ENCODE measurements at regions not wholly inside any gene's neighbourhood (a gene's known extent, or its start where the extent isn't known, plus 50 kb on each side); places are given as distances from the start of the nearest gene placed in this dataset.

DNA sequence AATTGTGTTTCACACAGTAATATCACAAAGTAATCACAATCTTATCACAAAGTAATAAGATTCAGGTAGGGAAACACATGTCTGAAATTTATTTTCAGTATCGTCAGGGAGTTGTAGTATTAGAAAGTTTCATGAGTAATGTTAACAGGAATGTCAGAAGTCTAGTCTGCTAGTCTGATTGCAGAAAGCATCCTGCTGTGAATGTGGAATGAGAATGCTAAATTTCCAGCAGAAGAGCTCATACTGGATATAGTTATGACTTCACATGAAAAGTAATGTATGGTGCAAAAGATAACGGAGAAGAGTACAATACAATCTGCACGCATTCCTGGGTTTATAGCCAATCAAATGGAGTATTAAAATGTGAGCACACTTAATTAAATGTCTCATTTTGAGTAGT is 494.7 kb upstream of the SETBP1 start:
- no peak overlapping the region for H3K4me3 Mint-ChIP-seq
- H3K36me3 Mint-ChIP-seq (ENCODE audit: low read depth) = no peaks in the 10 kb centered on the region
- H3K4me1 Mint-ChIP-seq = no peaks in the 10 kb centered on the region
- no peak overlapping the region for H3K27ac Mint-ChIP-seq
- peaks cover 3% of the 10 kb centered on the region for H3K9me3 ChIP-seq (ENCODE audit: control insufficient read depth, low read length, poor library complexity, severe bottlenecking)
- no peak for DNase-seq
- ATAC-seq = no peak
- H3K27me3 Mint-ChIP-seq = no peaks in the 10 kb centered on the region

DNA sequence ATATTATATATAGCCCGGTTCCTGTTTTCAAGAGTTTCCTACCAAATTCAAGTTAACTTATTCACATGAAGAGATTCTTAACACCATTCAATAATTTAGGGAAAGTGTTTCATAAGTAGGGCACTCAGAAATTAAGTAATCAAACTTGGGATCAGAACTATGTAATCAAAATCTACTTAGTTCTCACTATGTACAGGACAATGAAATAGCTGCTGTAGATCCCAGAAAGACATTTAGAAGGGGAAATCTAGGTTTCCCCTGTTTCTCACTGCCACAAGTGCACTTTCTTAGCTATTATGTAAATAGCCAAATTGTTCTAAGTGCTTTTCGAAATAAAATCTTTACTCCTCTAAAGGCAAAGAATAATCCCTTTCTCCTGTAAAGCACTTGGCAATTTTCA is 493.6 kb upstream of the SETBP1 start:
- no peak overlapping the region for H3K4me3 Mint-ChIP-seq
- peaks cover 3% of the 10 kb centered on the region for H3K9me3 ChIP-seq (ENCODE audit: control insufficient read depth, low read length, poor library complexity, severe bottlenecking)
- no peak overlapping the region for H3K27ac Mint-ChIP-seq
- no peaks in the 10 kb centered on the region for H3K36me3 Mint-ChIP-seq (ENCODE audit: low read depth)
- no peak for DNase-seq
- ATAC-seq = no peak
- no peaks in the 10 kb centered on the region for H3K27me3 Mint-ChIP-seq
- no peaks in the 10 kb centered on the region for H3K4me1 Mint-ChIP-seq

DNA sequence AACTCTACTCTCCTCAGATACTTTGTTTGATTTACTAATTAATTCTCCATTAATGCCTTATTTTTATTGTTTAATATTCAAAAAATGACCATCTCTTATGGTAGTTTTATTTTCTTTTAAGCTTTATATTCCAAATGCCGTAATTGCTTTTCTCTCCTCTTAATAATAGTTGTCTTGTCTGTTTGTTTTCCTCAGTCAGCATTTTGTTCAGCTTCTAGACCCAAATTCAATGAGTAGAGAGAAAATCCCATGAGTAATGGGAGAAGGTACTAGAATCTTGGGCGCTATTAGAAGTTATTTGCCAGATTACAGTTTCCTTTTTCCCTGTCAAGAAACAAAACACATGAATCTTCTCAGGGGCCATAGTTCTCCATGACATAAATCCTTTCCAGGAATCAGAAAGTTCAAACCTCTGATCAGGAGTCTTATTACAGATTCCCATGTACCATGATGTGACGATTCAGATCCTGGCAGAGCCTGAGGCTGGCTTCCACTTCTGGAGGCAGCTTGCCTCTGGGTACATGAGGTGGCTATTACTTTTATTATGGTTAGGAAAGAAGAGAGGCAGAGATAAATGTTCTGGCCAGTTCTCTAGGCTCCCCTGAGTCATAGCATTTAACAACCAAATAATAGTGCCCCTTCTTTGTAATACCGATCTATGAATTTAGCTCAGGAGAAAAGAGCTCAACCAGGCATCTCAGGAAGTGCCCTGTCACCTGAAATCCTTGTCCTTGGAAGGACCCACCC is 485.1 kb upstream of the SETBP1 start:
- no peaks in the 10 kb centered on the region for H3K9me3 ChIP-seq (ENCODE audit: control insufficient read depth, low read length, poor library complexity, severe bottlenecking)
- Mint-ChIP-seq H3K4me1 (no peaks in the 10 kb centered on the region), H3K36me3 (ENCODE audit: low read depth) (no peaks in the 10 kb centered on the region), H3K27ac (no peak overlapping the region), H3K27me3 (no peaks in the 10 kb centered on the region), H3K4me3 (no peak overlapping the region)
- DNase-seq = no peak
- ATAC-seq = no peak

DNA sequence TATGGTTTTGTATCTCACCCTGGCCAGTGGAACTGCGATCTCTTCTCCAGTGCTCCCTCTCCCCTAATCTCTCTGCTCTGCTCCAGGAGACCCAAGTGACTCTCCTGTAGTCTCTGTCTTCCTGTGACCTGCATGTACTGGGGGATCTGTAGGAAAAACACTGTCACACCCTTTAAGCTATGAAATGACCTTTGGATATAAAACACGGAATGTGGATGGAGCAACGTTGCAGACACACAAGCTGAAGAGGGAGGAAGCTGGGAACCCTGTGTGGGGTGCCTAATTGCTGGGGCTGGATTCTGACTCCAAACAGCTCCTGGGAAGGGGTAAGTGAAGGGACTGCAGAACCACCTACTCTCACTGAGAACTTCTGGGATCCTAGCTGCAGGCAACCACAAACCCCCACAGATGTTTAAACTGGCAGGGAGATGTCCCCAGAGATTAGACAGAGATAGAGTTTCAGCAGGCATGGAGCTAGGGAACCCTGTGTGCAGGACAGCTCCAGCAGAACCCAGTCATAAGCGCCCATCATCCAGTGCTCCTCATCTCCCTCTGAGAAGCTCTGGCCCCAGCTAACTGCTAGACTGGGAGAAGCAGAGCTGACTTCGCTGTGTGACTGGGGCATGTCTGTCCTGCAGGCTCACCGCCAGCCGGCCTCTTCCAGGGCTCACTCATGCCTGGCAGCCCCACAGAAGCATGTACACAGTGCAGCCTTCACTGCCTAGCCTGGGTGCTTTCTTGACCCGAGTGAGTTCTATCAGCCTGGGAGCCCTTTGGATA is 482.7 kb upstream of the SETBP1 start:
- H3K4me1 Mint-ChIP-seq = no peaks in the 10 kb centered on the region
- ATAC-seq (no peak), DNase-seq (no peak)
- no peaks in the 10 kb centered on the region for H3K36me3 Mint-ChIP-seq (ENCODE audit: low read depth)
- no peak overlapping the region for H3K27ac Mint-ChIP-seq
- H3K4me3 Mint-ChIP-seq = no peak overlapping the region
- no peaks in the 10 kb centered on the region for H3K9me3 ChIP-seq (ENCODE audit: control insufficient read depth, low read length, poor library complexity, severe bottlenecking)
- H3K27me3 Mint-ChIP-seq = no peaks in the 10 kb centered on the region

DNA sequence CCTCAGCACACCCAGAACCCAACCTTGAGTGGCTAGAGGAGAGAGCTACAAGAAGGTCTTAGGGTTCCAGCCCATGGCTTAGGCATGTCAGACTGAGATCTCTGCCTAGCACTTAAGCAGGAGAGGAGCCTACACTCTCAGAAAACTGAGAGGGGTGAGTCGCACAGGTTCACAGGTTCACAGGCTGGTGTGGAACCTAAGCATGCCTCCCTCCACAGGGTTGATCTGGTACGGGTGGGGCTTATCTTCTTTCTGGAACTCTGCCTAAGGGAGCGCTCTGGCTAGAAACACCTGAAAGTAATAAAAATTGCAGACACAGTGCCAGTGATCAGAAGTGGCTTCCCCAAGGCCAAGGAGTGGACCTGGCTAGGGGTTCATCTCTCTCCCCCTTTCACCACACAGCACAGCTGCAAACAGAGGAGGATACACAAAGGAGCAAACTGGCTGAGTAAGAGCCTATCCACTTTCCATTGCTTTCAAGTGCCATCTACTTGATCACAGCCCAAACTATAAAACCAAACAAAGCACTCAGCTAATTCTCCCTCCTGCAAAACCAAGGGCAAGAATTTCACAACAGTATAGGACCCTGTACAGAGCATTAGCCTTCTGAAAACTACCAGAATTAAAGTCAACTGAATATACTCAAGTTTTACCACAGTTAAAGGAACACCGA is 481.9 kb upstream of the SETBP1 start:
- no peak overlapping the region for H3K27ac Mint-ChIP-seq
- no peaks in the 10 kb centered on the region for H3K36me3 Mint-ChIP-seq (ENCODE audit: low read depth)
- DNase-seq (no peak), ATAC-seq (no peak)
- no peak overlapping the region for H3K4me3 Mint-ChIP-seq
- H3K9me3 ChIP-seq (ENCODE audit: control insufficient read depth, low read length, poor library complexity, severe bottlenecking) = no peaks in the 10 kb centered on the region
- H3K4me1 Mint-ChIP-seq = no peaks in the 10 kb centered on the region
- no peaks in the 10 kb centered on the region for H3K27me3 Mint-ChIP-seq

DNA sequence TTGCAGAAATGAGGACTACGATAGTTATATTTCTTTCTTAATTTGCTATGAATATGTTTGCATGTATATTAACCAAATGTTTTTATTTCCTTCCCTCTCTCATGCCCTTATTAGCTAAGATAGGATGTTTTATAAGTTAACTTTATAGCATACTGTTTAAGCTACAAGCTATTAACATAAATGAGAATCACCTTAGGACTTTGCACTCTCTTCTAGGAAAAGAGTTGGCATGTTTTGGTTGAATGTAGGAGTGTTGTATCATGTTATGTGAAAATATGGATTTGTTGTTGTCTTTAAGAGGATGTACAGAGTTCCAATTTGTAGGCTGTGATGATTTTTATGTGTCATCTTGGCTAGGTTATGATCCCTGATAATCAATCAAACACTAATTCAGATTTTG is 467.4 kb upstream of the SETBP1 start:
- no peak overlapping the region for H3K4me3 Mint-ChIP-seq
- H3K4me1 Mint-ChIP-seq = no peaks in the 10 kb centered on the region
- no peaks in the 10 kb centered on the region for H3K36me3 Mint-ChIP-seq (ENCODE audit: low read depth)
- ATAC-seq = no peak
- H3K27ac Mint-ChIP-seq = no peak overlapping the region
- no peaks in the 10 kb centered on the region for H3K9me3 ChIP-seq (ENCODE audit: control insufficient read depth, low read length, poor library complexity, severe bottlenecking)
- no peaks in the 10 kb centered on the region for H3K27me3 Mint-ChIP-seq
- DNase-seq = no peak

DNA sequence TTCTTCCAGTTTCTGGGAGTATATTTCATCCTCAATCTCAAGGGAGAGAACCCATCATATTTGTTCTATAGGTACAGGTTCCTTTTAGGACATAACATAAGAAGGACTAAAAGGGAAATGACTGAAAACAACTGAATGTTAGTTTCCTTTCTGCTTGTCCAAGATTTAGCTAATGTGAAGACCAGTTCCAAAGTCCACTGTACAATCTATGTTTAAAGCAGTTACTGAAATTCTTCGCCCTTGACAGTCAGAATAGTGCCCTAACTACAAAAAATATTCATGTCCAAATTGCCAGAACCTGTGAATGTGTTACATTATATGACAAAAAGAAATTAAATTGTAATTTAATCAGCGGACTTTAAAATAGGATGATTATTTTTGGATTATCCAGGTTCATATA is 466.3 kb upstream of the SETBP1 start:
- H3K27me3 Mint-ChIP-seq = no peaks in the 10 kb centered on the region
- H3K4me3 Mint-ChIP-seq = no peak overlapping the region
- no peaks in the 10 kb centered on the region for H3K4me1 Mint-ChIP-seq
- H3K36me3 Mint-ChIP-seq (ENCODE audit: low read depth) = no peaks in the 10 kb centered on the region
- H3K27ac Mint-ChIP-seq = no peak overlapping the region
- ATAC-seq (no peak), DNase-seq (no peak)
- no peaks in the 10 kb centered on the region for H3K9me3 ChIP-seq (ENCODE audit: control insufficient read depth, low read length, poor library complexity, severe bottlenecking)

DNA sequence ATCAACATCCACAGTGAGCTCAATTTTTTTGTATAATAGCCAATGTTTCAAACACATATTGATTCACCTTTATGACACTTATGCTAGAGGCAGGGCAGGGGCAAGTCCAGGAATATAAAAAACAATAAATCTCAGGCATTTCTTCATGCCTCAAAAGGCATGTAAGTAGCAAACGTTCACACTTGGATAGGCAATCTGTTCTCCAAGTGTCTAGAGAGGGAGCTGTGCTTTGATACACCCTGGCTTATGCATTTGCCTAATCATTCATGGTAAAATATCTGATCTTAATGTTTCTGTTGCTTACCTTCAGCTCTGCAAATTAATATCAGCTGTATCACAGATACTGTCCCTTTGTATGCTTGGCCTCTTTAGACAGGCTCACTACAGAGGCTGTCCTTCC is 464.5 kb upstream of the SETBP1 start:
- H3K4me1 Mint-ChIP-seq = no peaks in the 10 kb centered on the region
- H3K27me3 Mint-ChIP-seq = no peaks in the 10 kb centered on the region
- no peak overlapping the region for H3K27ac Mint-ChIP-seq
- no peaks in the 10 kb centered on the region for H3K9me3 ChIP-seq (ENCODE audit: control insufficient read depth, low read length, poor library complexity, severe bottlenecking)
- no peaks in the 10 kb centered on the region for H3K36me3 Mint-ChIP-seq (ENCODE audit: low read depth)
- H3K4me3 Mint-ChIP-seq = no peak overlapping the region
- DNase-seq (no peak), ATAC-seq (no peak)

DNA sequence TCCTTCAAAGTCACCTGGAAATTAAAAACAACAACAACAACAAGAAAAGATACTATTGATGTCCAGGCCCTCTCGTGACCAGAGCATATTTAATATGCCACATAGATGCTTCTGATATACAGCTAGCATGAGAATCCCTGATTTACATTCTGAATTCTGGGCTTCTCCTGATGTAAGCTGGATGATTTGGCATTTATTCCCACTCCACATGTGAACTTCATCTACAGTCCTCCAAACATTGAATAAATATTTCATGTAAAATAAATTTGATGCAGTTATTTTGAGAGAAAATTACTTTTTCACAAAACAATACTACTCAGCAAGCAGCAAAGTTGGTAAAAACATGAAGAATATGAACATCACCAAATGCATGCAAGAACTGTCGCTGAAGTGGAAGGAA is 453.2 kb upstream of the SETBP1 start:
- Mint-ChIP-seq H3K27me3 (no peaks in the 10 kb centered on the region), H3K4me1 (no peaks in the 10 kb centered on the region), H3K36me3 (ENCODE audit: low read depth) (no peaks in the 10 kb centered on the region), H3K27ac (no peak overlapping the region), H3K4me3 (no peak overlapping the region)
- ATAC-seq = no peak
- DNase-seq = no peak
- no peaks in the 10 kb centered on the region for H3K9me3 ChIP-seq (ENCODE audit: control insufficient read depth, low read length, poor library complexity, severe bottlenecking)

DNA sequence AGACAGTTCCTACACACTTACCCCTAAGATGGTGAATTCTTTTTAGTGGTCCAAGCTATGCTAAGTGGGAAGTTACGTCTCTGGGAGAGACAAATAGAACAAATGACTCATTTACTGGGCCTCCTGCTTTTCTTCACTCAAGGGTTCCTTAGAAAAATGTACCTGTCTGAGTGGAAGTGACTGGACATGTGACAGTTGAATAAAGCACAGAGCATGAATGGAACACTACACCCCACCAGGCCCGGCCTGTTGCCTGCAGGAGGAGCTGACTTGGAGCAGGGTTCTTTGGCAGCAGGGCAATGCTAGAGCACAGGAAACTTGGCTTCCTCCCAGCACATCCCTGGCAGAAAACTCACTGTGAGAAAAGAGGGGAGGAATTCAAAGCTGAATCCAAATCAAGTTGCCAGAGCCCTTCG is 451.0 kb upstream of the SETBP1 start:
- Mint-ChIP-seq H3K27me3 (no peaks in the 10 kb centered on the region), H3K36me3 (ENCODE audit: low read depth) (no peaks in the 10 kb centered on the region), H3K27ac (no peak overlapping the region), H3K4me3 (no peak overlapping the region), H3K4me1 (no peaks in the 10 kb centered on the region)
- H3K9me3 ChIP-seq (ENCODE audit: control insufficient read depth, low read length, poor library complexity, severe bottlenecking) = no peaks in the 10 kb centered on the region
- no peak for DNase-seq
- no peak for ATAC-seq

DNA sequence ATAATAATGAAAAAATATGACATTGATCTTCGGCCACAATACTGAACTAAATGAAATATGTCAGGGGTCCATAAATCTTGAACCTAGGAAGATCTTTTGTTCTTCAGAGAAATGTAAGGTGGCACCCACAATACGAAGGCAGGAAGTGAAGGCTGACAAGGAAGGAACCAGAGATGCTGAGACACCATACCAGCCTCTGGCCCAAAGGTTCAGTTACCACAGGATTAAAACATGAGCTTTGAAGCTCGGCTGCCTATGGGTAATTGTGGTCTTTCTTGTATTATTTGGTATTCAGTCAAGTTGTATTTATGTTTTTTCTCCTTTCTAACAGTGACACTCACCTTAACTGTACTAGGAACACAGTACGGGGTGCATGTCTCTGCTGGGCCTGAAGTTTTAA is 448.8 kb upstream of the SETBP1 start:
- DNase-seq (no peak), ATAC-seq (no peak)
- H3K4me1 Mint-ChIP-seq = no peaks in the 10 kb centered on the region
- no peaks in the 10 kb centered on the region for H3K9me3 ChIP-seq (ENCODE audit: control insufficient read depth, low read length, poor library complexity, severe bottlenecking)
- no peaks in the 10 kb centered on the region for H3K36me3 Mint-ChIP-seq (ENCODE audit: low read depth)
- no peak overlapping the region for H3K4me3 Mint-ChIP-seq
- no peaks in the 10 kb centered on the region for H3K27me3 Mint-ChIP-seq
- H3K27ac Mint-ChIP-seq = no peak overlapping the region

DNA sequence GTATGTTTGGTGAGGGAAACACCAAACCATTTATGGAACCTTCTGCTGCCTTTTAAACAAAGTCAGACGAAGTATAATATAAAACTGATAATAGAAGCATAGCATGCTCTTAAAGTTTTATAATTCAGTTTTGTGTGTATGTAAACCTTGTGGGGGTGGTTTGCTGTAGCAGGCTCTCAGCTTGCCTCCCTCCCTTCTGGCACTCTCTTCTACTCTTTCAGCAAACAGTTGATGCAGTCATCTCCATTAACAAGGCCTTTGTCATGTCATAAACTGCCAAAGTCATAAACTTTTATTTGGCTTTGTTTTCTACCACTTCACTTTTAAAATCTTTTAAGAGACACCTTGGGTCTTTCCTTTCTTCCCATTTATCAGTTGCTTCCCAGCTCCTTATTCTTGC is 448.2 kb upstream of the SETBP1 start:
- Mint-ChIP-seq H3K27me3 (no peaks in the 10 kb centered on the region), H3K4me3 (no peak overlapping the region), H3K4me1 (no peaks in the 10 kb centered on the region), H3K36me3 (ENCODE audit: low read depth) (no peaks in the 10 kb centered on the region), H3K27ac (no peak overlapping the region)
- ATAC-seq = no peak
- H3K9me3 ChIP-seq (ENCODE audit: control insufficient read depth, low read length, poor library complexity, severe bottlenecking) = no peaks in the 10 kb centered on the region
- DNase-seq = no peak

DNA sequence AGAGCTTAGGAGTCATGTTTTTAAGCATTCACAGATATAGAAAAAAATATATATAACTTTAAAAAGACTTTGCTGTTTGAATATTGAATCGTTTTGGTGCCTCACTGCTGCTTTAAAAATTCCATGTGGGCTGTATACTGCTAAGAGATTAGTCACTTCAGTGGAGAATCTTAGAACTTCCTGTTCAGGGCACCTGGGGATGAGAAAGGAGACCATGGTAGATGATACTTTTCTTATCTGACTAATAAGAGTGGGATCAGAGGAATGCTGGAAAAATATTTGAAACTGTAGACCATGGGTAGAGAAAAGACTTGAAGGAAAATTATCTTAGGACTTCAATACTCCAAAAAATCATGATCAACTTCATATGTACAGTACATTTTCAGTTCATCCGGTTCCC is 442.2 kb upstream of the SETBP1 start:
- ATAC-seq = no peak
- DNase-seq = no peak
- Mint-ChIP-seq H3K36me3 (ENCODE audit: low read depth) (no peaks in the 10 kb centered on the region), H3K4me1 (no peaks in the 10 kb centered on the region), H3K27ac (no peak overlapping the region), H3K4me3 (no peak overlapping the region), H3K27me3 (no peaks in the 10 kb centered on the region)
- no peaks in the 10 kb centered on the region for H3K9me3 ChIP-seq (ENCODE audit: control insufficient read depth, low read length, poor library complexity, severe bottlenecking)

All from T-helper 17 cell (primary cell).